ENCODE measurements at regions not wholly inside any gene's neighbourhood (a gene's known extent, or its start where the extent isn't known, plus 50 kb on each side); places are given as distances from the start of the nearest gene placed in this dataset.

- BruUV-seq (replicated peaks) = no TSS peak
- intact Hi-C loops (cut with micrococcal nuclease) = no loop called here
- H3K36me3 ChIP-seq (ENCODE audit: control insufficient read depth in 1 of 2, insufficient read depth in 2 of 2, low read length in 2 of 2) = no peaks in the 10 kb centered on the region
- no peaks in the 10 kb centered on the region for H3K27me3 ChIP-seq (ENCODE audit: insufficient read depth, low read length)
- TF ChIP-seq RAD21 (IDR thresholded peaks at IDR 0.05; ENCODE audit: low read depth) = no peak
- TF ChIP-seq POLR2AphosphoS5 (IDR thresholded peaks at IDR 0.05; ENCODE audit: low read depth, low read length) = no peak
- no peak for TF ChIP-seq JUND (IDR thresholded peaks at IDR 0.05)
- TF ChIP-seq EZH2 (IDR thresholded peaks at IDR 0.05) = no peak
- TF ChIP-seq, protein P1, sequence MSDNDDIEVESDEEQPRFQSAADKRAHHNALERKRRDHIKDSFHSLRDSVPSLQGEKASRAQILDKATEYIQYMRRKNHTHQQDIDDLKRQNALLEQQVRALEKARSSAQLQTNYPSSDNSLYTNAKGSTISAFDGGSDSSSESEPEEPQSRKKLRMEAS (IDR thresholded peaks at IDR 0.05) = no peak
- no peak for TF ChIP-seq SRF (IDR thresholded peaks at IDR 0.05; ENCODE audit: low read depth)
- TF ChIP-seq CBX3 (IDR thresholded peaks at IDR 0.05; ENCODE audit: low read depth) = no peak
- no peak for TF ChIP-seq FOSL1 (IDR thresholded peaks at IDR 0.05; ENCODE audit: low read depth)
- no peak for TF ChIP-seq SP1 (IDR thresholded peaks at IDR 0.05; ENCODE audit: low read depth)
- TF ChIP-seq SIN3A (IDR thresholded peaks at IDR 0.05; ENCODE audit: low read depth) = no peak
- no peak for TF ChIP-seq YY1 (IDR thresholded peaks at IDR 0.05; ENCODE audit: extremely low read depth, insufficient replicate concordance, low read depth, low read length)
- TF ChIP-seq, protein P2, sequence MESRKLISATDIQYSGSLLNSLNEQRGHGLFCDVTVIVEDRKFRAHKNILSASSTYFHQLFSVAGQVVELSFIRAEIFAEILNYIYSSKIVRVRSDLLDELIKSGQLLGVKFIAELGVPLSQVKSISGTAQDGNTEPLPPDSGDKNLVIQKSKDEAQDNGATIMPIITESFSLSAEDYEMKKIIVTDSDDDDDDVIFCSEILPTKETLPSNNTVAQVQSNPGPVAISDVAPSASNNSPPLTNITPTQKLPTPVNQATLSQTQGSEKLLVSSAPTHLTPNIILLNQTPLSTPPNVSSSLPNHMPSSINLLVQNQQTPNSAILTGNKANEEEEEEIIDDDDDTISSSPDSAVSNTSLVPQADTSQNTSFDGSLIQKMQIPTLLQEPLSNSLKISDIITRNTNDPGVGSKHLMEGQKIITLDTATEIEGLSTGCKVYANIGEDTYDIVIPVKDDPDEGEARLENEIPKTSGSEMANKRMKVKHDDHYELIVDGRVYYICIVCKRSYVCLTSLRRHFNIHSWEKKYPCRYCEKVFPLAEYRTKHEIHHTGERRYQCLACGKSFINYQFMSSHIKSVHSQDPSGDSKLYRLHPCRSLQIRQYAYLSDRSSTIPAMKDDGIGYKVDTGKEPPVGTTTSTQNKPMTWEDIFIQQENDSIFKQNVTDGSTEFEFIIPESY (IDR thresholded peaks at IDR 0.05; ENCODE audit: extremely low read depth, insufficient replicate concordance, low read length) = no peak
- TF ChIP-seq ATF3 (IDR thresholded peaks at IDR 0.05) = no peak
- H3K4me3 ChIP-seq (replicated peaks in 1 of 2; ENCODE audit: low read depth in 1 of 2, low read length in 2 of 2) = no peak overlapping the region
- ChIA-PET CTCF (no interaction called here), RAD21 (ENCODE audit: low non-redundant PET in 1 of 2, low total read pairs in 2 of 2, uncharacterized antibody in 2 of 2, unreplicated experiment in 2 of 2) (no interaction called here), POLR2A (no interaction called here)
- H4K20me1 ChIP-seq (ENCODE audit: insufficient read depth) = no peaks in the 10 kb centered on the region
- no peak overlapping the region for H3K27ac ChIP-seq (ENCODE audit: low read depth, low read length)
- no peaks in the 10 kb centered on the region for H3K9me2 ChIP-seq (ENCODE audit: insufficient read depth)
- H2AFZ ChIP-seq (ENCODE audit: low read depth, low read length, poor library complexity, severe bottlenecking) = no peak overlapping the region
- H3K4me1 ChIP-seq (ENCODE audit: control insufficient read depth in 1 of 2, insufficient read depth in 2 of 2, low read length in 2 of 2) = no peaks in the 10 kb centered on the region
- no peak for ATAC-seq
- H3K9ac ChIP-seq (ENCODE audit: low read length) = no peak overlapping the region
- peaks cover 10% of the 10 kb centered on the region in 2 experiments; a peak in 2 of 4 replicates for H3K9me3 ChIP-seq (ENCODE audit: control insufficient read depth in 1 of 2, insufficient read depth in 1 of 2, low read depth in 1 of 2, low read length in 2 of 2)
- no peaks in the 10 kb centered on the region for H3K79me2 ChIP-seq (ENCODE audit: insufficient read depth, low read length)
- no peak for DNase-seq (ENCODE audit: low read depth, low spot score)
- no peak overlapping the region for H3K4me2 ChIP-seq (ENCODE audit: low read length)
These were observed 1471.6 kb downstream of the TBC1D22A start for GRCh38 chr22:48234011-48234410.
